ENCODE measurements at regions not wholly inside any gene's neighbourhood (a gene's known extent, or its start where the extent isn't known, plus 50 kb on each side); places are given as distances from the start of the nearest gene placed in this dataset.

- DNase-seq (ENCODE audit: low spot score), result no peak
Observed at GRCh38 chr22:44423556-44424358, 74.3 kb downstream of the RTL6 start.

- no peak for DNase-seq (ENCODE audit: low spot score)
Observed at GRCh38 chr22:44422746-44423380, 75.2 kb downstream of the RTL6 start.

- DNase-seq (ENCODE audit: low spot score), result no peak
Observed at GRCh38 chr22:44419429-44419828, 78.6 kb downstream of the RTL6 start.

- DNase-seq (ENCODE audit: low spot score), result no peak
Observed at GRCh38 chr22:44413211-44413610, 84.8 kb downstream of the RTL6 start.

GRCh38 chr22:44412136-44412731 is 85.8 kb downstream of the RTL6 start:
- no peak for DNase-seq (ENCODE audit: low spot score)

- DNase-seq (ENCODE audit: low spot score), result no peak
Observed at GRCh38 chr22:44411226-44412135, 86.6 kb downstream of the RTL6 start.

GRCh38 chr22:44410451-44410991 is 87.5 kb downstream of the RTL6 start:
- no peak for DNase-seq (ENCODE audit: low spot score)

GRCh38 chr22:44409974-44410316 is 88.1 kb downstream of the RTL6 start:
- DNase-seq (ENCODE audit: low spot score), result no peak

- DNase-seq (ENCODE audit: low spot score), result no peak
Observed at GRCh38 chr22:44409211-44409973, 88.6 kb downstream of the RTL6 start.

- DNase-seq (ENCODE audit: low spot score), result no peak
Observed at GRCh38 chr22:44408829-44409192, 89.2 kb downstream of the RTL6 start.

GRCh38 chr22:44407987-44408828 is 89.8 kb downstream of the RTL6 start:
- no peak for DNase-seq (ENCODE audit: low spot score)

GRCh38 chr22:44407171-44407986 is 90.7 kb downstream of the RTL6 start:
- DNase-seq (ENCODE audit: low spot score), result no peak

- DNase-seq (ENCODE audit: low spot score), result no peak
Observed at GRCh38 chr22:44406341-44407170, 91.5 kb downstream of the RTL6 start.

- no peak for DNase-seq (ENCODE audit: low spot score)
Observed at GRCh38 chr22:44405661-44406060, 92.4 kb downstream of the RTL6 start.

GRCh38 chr22:44404341-44405020 is 91.7 kb upstream of the SHISAL1 start:
- DNase-seq (ENCODE audit: low spot score), result no peak

- DNase-seq (ENCODE audit: low spot score), result no peak
Observed at GRCh38 chr22:44403602-44404329, 91.0 kb upstream of the SHISAL1 start.

GRCh38 chr22:44403166-44403565 is 90.4 kb upstream of the SHISAL1 start:
- no peak for DNase-seq (ENCODE audit: low spot score)

All from globus pallidus (tissue), 1 donor.